HG03378 (cell line): ENCODE measurements at regions not wholly inside any gene's neighbourhood (a gene's known extent, or its start where the extent isn't known, plus 50 kb on each side); places are given as distances from the start of the nearest gene placed in this dataset.

Experiments used
- ATAC-seq: cut with Tn5 transposase; IDR thresholded peaks from one replicate; pipeline ENCODE4 v1.9.1; 2021; ENCODE audit warnings: mild to moderate bottlenecking, moderate library complexity; ENCODE audit not compliant: unreplicated experiment

DNA sequence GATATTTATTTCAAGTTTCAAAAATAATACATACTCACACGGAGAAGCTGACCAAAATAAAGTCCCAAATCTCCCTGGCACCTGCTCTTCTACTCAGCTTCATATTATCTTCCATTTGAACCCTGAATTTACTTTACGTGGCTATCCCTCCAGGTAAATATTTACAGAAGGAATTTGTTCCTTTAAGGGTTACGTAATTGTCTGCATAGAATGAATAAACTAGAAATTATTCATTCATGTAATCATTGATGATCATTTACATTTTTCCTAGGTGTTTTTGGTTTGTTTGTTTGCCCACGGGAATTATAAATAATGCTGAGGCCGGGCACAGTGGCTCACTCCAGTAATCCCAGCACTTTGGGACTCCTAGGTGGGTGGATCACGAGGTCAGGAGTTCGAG is 251.2 kb downstream of the PLK2 start:
- ATAC-seq, result no peak

GRCh38 chr5:58207076-58207475 is 252.8 kb downstream of the PLK2 start:
- ATAC-seq, result no peak

- no peak for ATAC-seq
These were observed 254.9 kb downstream of the PLK2 start for GRCh38 chr5:58204966-58205365.

- no peak for ATAC-seq
These were observed 256.9 kb downstream of the PLK2 start for GRCh38 chr5:58202941-58203444.

GRCh38 chr5:58201922-58202648 is 257.8 kb downstream of the PLK2 start:
- no peak for ATAC-seq

DNA sequence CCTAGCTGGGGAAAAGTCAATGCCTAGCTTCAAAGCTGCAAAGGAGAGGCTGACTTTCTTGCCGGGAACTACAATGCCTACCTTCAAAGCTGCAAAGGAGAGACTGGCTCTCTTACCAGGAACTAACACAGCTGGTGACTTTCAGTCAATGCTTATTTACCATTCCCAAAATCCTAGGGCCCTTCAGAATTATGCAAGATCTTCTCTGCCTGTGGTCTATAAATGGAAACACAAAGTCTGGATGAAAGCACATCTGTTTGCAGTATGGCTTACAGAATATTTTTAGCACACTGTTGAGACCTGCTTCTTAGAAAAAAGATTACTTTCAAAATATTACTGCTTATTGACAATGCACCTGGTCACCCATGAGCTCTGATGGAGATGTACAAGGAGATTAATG is 259.4 kb downstream of the PLK2 start:
- ATAC-seq, result no peak

DNA sequence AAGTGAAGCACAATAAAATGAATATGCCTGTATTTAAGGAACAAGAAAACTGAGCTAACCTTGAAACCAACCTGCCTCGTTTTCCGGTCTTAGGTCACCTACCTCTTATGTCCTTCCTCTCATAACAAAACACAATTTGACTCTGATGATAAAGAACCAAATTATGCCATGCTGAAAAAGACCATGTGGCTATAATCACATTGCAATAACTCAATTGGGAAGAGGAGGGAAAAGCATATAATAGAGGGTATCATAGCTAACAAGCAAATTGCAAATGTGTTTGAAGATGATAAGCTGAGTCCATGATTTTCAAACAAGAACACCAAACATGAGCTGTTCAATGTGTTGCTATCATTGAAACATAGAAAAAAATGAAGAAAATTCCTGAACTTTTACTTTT is 260.8 kb downstream of the PLK2 start:
- ATAC-seq, result no peak

GRCh38 chr5:58198330-58198729 is 261.6 kb downstream of the PLK2 start:
- no peak for ATAC-seq

GRCh38 chr5:58197875-58198274 is 262.0 kb downstream of the PLK2 start:
- ATAC-seq, result no peak

DNA sequence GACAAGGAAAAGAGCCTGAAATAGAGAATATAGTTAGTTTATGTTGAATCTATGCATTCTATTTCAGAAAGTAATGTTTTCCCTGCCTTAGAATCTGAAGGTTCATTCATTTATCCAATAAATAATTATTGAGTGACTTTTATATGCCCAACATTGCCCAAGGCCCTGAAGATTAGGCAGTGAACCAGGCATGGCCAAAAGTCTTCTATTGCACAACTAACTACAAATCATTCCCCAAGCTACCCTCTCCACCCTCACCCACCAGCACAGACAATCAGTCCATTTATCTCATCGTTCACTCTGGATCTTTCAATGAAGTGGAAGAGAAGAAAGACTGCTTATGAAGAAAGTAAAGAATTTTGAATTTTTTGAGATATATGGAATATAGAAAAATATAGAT is 268.4 kb downstream of the PLK2 start:
- no peak for ATAC-seq

- ATAC-seq, result no peak
These were observed 271.6 kb downstream of the PLK2 start for GRCh38 chr5:58188262-58188651.

DNA sequence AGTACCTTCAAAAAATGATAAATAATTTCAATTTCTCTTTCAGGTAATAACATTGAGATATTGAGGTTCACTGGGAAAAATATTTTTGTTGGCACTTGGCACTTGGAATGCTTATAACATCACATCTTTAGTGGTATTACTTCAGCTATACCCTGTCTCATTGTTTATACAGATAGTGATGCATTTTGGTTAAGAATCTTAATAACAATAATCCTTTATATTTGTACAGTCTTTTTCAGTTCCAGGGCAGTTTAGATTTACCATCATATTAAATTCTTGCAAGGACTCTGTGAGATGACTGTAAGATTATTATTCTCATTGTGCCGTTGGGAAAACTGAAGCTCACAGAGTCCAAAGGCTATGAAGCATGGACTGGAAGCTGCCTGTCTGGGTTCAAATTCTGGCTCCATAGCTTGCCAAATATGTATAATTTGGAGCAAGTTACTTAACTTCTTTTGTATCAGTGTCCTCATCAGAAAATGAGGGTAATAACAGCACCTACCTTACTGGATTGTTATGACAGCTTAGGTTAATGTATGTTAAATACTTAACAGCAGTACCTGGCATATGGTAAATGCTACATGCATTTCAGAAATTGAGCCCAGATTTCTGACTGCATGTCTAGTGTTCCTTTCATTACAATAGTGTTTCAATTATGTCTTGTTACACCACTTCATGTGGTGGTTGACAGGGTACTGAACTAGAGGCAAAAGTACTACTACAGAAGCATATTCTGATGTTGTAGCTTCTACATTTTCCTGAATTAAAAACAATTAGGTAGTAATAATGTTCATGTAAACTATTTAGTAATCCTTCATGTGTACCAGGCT is 272.2 kb downstream of the PLK2 start:
- ATAC-seq, result no peak

DNA sequence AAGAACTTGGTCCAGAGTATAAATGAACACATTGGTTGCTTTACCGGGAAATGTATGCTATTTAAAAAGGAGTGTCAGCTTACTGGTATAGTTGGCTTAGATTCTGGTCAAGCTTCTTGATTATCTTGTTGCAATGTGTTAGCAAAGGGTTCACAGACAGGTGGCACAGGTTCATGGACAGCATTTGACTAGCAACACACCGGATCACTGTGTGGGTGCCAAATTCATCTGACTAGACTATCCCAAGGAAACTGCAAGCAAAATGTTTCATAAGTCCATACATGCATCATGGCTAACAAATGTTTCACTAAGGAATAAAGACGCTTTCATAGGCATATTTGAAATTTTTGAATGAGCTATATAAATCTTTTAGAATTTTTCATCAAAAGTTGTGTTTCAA is 274.1 kb downstream of the PLK2 start:
- ATAC-seq, result no peak

- ATAC-seq, result no peak
These were observed 274.5 kb downstream of the PLK2 start for GRCh38 chr5:58185397-58185796.

DNA sequence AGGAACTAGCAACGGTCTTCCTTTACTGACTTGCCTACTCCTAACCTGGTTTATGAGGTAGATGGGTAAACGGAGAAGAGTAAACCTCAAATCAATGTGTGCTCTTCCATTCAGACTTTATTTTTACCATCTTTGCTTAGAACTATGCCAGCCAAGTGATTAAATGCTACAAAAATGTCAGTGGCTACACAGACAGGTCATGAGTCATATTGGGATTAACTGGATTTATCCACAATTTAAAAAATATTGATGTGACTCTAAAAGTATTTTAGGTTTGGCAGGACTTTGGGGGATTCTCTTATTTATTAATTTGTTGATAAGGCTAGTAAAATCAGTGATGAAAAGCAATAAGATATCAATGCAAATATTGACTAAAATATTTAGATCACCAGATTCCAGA is 275.0 kb downstream of the PLK2 start:
- no peak for ATAC-seq

DNA sequence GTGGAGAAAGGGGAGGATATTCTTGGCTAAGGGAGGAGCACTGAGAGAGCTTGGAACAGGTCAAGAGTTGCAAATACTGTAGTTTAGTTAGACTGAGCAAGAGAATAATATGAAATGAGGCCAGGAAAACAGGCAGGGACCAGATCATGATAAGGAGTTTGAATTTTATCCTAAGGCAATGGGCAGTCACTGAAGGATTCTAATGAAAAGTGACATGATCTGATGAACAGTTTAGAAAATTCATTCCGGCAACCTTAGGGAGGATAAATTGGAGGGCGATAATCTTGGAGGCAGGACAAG is 276.1 kb downstream of the PLK2 start:
- ATAC-seq, result no peak

GRCh38 chr5:58183078-58183785 is 276.7 kb downstream of the PLK2 start:
- ATAC-seq, result no peak

DNA sequence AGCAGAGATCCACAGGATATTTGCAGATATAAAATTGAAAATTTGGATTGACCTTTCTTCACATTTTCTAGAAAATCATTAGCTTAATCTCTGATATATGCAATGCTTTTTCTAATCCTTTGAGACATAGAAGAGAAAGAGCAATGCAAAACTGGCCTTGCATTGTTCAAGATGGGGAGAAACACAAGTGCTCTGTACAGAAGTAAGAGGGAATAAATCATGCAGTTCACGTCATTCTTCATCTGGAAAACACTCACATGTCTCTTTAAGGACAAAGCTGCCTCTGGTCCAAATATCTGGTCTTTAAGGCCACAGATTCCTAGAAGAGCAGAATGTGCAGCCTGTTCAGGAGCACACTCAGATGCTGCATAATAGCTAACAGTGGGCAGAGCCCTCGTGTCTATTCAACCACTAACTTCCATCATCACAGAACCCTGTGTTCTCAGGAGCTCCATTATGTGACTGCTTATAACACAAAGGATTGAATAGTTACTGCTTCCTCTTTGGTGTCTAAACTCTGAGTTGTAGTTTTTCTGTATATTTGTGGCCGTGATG is 277.5 kb downstream of the PLK2 start:
- no peak for ATAC-seq

- no peak for ATAC-seq
These were observed 278.2 kb downstream of the PLK2 start for GRCh38 chr5:58181578-58182286.

GRCh38 chr5:58172946-58173345 is 286.9 kb downstream of the PLK2 start:
- no peak for ATAC-seq

DNA sequence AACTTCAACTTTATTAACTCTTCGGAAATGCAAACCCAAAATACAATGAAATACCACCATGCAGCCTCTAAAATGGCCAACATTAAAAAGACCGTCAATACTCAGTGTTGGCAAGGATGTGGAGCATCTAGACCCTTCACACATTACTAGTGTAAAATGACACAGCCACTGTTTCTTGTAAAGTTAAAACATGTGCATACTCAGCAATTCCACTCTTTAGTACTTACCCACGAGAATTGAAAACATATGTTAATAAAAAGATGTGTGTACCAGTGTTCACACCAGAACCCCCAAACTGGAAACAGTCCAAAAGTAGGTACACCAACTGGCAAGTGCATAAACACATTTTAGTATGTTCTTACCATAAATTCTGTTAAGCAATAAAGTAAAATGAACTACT is 294.7 kb downstream of the PLK2 start:
- no peak for ATAC-seq
